Fibroblast of pulmonary artery (primary cell): ENCODE measurements at regions not wholly inside any gene's neighbourhood (a gene's known extent, or its start where the extent isn't known, plus 50 kb on each side); places are given as distances from the start of the nearest gene placed in this dataset.

Source experiments
- DNase-seq: peaks from one replicate; pipeline ENCODE4 v3.0.0-alpha.2; 2010; ENCODE audit warnings: low read depth
- H3K4me3 ChIP-seq: replicated peaks from 2 replicates; pipeline ENCODE4 v1.5.1; 2011; ENCODE audit warnings: low read depth, mild to moderate bottlenecking, control low read depth, low read length, moderate library complexity
- CTCF ChIP-seq: IDR thresholded peaks from 2 replicates; pipeline ENCODE4 v1.5.1; 2011; ENCODE audit warnings: mild to moderate bottlenecking, control low read depth, low read length, inconsistent platforms; ENCODE audit errors: missing control alignments

GRCh38 chr3:151550025-151550618, 89.3 kb upstream of the IGSF10 start:
- no peak for DNase-seq
- no peak overlapping the region for H3K4me3 ChIP-seq
- no peak for TF ChIP-seq CTCF

DNA sequence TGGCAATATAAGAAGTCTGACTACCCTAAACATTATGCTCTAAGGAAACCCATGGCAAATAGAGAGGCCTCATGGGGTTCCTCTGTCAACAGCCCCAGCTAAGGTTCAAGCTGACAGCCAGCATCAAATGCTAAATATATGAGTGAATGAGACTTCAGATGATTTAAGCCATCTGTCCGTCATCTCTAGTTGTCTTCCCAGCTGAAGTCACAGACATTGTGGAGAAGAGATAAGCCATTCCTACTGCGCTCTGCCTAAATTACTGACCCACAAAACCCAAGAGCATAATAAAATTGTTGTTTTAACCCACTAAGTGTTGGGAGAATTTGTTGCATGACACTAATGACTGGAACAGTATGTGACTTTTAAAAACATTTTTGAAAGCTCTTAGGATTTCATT, 87.3 kb upstream of the IGSF10 start:
- no peak for TF ChIP-seq CTCF
- H3K4me3 ChIP-seq, result no peak overlapping the region
- DNase-seq, result no peak

DNA sequence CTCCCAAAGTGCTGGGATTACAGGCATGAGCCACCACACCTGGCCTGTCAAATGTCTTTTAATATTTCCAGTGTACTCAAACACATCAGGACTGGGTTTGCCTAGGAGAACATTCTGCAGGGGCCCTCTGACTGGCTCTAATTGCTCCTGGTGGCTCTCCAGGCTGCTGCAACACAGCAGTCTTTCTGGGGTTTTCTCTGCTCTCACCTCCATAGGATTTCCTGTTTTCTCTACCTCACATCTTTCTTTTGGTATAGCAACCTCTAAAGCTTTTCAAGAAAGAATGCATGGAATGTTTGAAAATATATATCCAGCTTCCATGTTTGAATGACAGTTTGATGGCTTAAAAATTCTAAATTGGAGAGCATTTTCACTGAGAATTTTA, 83.3 kb upstream of the IGSF10 start:
- TF ChIP-seq CTCF, result no peak

DNA sequence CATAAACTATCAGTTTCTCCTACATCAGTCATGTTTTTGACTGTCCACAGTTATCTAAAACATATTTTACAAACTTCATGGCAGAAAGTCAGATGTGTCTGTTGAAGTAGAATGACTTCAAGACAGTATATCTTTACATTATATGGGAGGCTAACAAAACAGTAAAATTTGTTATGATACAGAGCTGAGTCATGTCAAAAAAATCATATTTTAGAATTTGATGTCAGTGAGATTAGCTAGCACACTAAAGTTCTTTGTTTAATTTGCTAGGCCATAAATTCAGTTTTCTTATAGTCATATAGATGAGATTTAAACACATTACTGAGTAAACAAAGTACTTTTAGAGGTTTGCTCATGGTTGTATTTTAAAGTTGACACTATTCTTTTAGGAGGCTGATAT, 80.3 kb upstream of the IGSF10 start:
- no peak overlapping the region for H3K4me3 ChIP-seq
- TF ChIP-seq CTCF, result no peak
- no peak for DNase-seq

More for the DNA sequence above, 83.3 kb upstream of the IGSF10 start:
- H3K4me3 ChIP-seq, result no peak overlapping the region
- no peak for DNase-seq

DNA sequence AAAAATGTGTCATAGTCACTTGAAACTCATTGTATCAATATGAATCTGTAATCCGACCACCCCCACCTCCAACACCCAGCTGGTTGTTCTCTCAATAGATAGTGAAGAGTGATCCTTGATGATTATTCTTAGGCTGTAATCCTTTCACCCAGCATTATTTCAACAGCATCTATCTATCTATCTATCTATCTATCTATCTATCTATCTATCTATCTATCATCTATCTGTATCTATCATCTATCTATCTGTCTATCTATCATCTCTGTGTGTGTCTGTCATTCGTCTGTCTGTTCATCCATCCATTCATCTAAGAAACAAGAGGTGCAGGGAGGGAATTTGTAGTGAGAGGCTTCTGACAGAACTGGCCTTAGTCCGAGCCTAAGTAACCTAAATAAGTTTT, 78.7 kb upstream of the IGSF10 start:
- TF ChIP-seq CTCF, result no peak
- DNase-seq, result no peak
- H3K4me3 ChIP-seq, result no peak overlapping the region

- DNase-seq, result no peak
- TF ChIP-seq CTCF, result no peak
Observed at GRCh38 chr3:151538456-151539393, 77.9 kb upstream of the IGSF10 start.

GRCh38 chr3:151537726-151538125, 76.9 kb upstream of the IGSF10 start:
- no peak for TF ChIP-seq CTCF
- DNase-seq, result no peak
- no peak overlapping the region for H3K4me3 ChIP-seq

More at GRCh38 chr3:151538456-151539393, 77.9 kb upstream of the IGSF10 start:
- H3K4me3 ChIP-seq, result no peak overlapping the region
